ENCODE measurements at regions not wholly inside any gene's neighbourhood (a gene's known extent, or its start where the extent isn't known, plus 50 kb on each side); places are given as distances from the start of the nearest gene placed in this dataset.

DNA sequence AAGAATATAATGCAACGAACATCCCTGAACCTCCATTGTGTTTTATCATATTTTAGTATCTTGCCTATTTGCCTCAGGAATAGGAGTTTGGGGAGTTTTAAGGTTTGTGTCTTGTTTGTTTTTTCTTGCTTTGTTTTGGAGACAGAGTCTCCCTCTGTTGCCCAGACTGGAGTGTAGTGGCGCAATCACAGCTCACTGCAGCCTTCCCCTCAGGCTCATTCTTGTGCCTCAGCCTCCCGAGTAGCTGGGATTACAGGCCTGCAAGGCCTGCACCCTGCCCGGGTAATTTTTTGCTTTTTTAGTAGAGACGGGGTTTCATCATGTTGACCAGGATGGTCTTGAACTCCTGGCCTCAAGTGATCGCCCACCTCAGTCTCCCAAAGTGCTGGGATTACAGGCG lies 63.3 kb upstream of the CARMIL1 start (continued):
- TF ChIP-seq, protein P1, sequence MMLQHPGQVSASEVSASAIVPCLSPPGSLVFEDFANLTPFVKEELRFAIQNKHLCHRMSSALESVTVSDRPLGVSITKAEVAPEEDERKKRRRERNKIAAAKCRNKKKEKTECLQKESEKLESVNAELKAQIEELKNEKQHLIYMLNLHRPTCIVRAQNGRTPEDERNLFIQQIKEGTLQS (CRISPR knock-in tag; conservative IDR thresholded peaks at IDR 0.05), result no peak

DNA sequence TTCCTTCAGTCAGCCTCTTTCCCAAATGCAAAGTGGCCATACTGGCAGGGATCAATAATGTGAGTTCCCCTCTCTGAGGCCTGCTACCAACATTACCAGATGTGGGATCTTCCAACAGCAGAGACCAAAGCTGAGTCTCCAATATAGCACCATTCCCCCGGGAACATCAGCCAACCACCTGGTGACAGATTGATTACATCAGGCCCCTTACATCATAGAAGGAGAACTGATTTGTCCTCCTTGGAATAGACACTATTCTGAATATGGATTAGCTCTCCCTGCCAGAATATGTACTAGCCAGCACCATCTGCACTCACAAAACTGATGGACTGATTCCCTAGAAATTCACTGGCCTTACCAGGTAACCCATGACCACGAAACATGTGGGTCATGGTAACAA lies 61.9 kb upstream of the CARMIL1 start:
- Mint-ChIP-seq H3K4me3 (no peak overlapping the region), H3K9me3 (peaks cover 12% of the 10 kb centered on the region), H3K4me1 (peaks cover 11% of the 10 kb centered on the region), H3K27ac (no peak overlapping the region), H3K27me3 (ENCODE audit: low read depth) (no peaks in the 10 kb centered on the region), H3K36me3 (no peaks in the 10 kb centered on the region)
- ATAC-seq (no peak), DNase-seq (ENCODE audit: low spot score) (no peak)
- ChIA-PET POLR2A (no interaction called here), CTCF (no interaction called here)
- TF ChIP-seq FOXK1 (CRISPR knock-in tag; IDR thresholded peaks at IDR 0.05) (no peak), NR2C2 (CRISPR knock-in tag; IDR thresholded peaks at IDR 0.05) (no peak), ZNF671 (CRISPR knock-in tag; IDR thresholded peaks at IDR 0.05) (no peak), OVOL2 (CRISPR knock-in tag; IDR thresholded peaks at IDR 0.05; ENCODE audit: borderline replicate concordance) (no peak), GABPB1 (CRISPR knock-in tag; IDR thresholded peaks at IDR 0.05) (no peak), NR3C1 (CRISPR knock-in tag; conservative IDR thresholded peaks at IDR 0.05; ENCODE audit: low read depth) (no peak), EMX1 (CRISPR knock-in tag; IDR thresholded peaks at IDR 0.05) (no peak), RELA (CRISPR knock-in tag; IDR thresholded peaks at IDR 0.05; ENCODE audit: borderline replicate concordance) (no peak), HMGA2 (CRISPR knock-in tag; IDR thresholded peaks at IDR 0.05) (no peak)
- TF ChIP-seq, protein P2, sequence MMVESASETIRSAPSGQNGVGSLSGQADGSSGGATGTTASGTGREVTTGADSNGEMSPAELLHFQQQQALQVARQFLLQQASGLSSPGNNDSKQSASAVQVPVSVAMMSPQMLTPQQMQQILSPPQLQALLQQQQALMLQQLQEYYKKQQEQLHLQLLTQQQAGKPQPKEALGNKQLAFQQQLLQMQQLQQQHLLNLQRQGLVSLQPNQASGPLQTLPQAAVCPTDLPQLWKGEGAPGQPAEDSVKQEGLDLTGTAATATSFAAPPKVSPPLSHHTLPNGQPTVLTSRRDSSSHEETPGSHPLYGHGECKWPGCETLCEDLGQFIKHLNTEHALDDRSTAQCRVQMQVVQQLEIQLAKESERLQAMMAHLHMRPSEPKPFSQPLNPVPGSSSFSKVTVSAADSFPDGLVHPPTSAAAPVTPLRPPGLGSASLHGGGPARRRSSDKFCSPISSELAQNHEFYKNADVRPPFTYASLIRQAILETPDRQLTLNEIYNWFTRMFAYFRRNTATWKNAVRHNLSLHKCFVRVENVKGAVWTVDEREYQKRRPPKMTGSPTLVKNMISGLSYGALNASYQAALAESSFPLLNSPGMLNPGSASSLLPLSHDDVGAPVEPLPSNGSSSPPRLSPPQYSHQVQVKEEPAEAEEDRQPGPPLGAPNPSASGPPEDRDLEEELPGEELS (CRISPR knock-in tag; IDR thresholded peaks at IDR 0.05), result no peak
- TF ChIP-seq, protein P3, sequence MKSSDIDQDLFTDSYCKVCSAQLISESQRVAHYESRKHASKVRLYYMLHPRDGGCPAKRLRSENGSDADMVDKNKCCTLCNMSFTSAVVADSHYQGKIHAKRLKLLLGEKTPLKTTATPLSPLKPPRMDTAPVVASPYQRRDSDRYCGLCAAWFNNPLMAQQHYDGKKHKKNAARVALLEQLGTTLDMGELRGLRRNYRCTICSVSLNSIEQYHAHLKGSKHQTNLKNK (CRISPR knock-in tag; IDR thresholded peaks at IDR 0.05), result no peak
- TF ChIP-seq, protein P4, sequence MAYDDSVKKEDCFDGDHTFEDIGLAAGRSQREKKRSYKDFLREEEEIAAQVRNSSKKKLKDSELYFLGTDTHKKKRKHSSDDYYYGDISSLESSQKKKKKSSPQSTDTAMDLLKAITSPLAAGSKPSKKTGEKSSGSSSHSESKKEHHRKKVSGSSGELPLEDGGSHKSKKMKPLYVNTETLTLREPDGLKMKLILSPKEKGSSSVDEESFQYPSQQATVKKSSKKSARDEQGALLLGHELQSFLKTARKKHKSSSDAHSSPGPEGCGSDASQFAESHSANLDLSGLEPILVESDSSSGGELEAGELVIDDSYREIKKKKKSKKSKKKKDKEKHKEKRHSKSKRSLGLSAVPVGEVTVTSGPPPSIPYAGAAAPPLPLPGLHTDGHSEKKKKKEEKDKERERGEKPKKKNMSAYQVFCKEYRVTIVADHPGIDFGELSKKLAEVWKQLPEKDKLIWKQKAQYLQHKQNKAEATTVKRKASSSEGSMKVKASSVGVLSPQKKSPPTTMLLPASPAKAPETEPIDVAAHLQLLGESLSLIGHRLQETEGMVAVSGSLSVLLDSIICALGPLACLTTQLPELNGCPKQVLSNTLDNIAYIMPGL (CRISPR knock-in tag; IDR thresholded peaks at IDR 0.05), result no peak

DNA sequence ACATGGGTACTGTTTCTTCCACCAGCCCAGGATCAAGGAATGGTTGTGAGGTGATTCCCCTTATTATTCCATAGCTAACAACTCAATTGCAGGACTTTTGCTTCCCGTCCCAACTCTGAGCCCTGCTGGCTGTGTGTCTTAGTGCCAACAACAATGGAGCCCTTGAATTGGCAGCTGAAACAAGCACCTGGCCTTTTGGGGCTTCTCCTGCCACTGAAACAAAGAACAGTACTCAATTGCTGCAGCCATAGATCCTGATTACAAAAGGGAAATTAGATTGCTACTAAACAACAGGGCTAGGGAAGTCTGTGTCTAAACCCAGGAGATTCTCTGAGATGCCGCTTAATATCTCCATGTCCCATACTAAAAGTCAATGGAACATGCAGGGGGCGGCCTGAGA lies 61.3 kb upstream of the CARMIL1 start:
- H3K36me3 Mint-ChIP-seq, result no peaks in the 10 kb centered on the region
- no peaks in the 10 kb centered on the region for H3K27me3 Mint-ChIP-seq (ENCODE audit: low read depth)
- ATAC-seq, result no peak
- no peak overlapping the region for H3K27ac Mint-ChIP-seq
- H3K4me3 Mint-ChIP-seq, result no peak overlapping the region
- H3K4me1 Mint-ChIP-seq, result peaks cover 11% of the 10 kb centered on the region
- DNase-seq (ENCODE audit: low spot score), result no peak
- CTCF ChIA-PET, result interaction anchor here (1.2 kb wide), 1 partner anchor 500 kb away, joined by 5 read pairs; no protein-coding TSS in a partner anchor
- POLR2A ChIA-PET, result no interaction called here
- H3K9me3 Mint-ChIP-seq, result peaks cover 8% of the 10 kb centered on the region
- TF ChIP-seq, protein P5, sequence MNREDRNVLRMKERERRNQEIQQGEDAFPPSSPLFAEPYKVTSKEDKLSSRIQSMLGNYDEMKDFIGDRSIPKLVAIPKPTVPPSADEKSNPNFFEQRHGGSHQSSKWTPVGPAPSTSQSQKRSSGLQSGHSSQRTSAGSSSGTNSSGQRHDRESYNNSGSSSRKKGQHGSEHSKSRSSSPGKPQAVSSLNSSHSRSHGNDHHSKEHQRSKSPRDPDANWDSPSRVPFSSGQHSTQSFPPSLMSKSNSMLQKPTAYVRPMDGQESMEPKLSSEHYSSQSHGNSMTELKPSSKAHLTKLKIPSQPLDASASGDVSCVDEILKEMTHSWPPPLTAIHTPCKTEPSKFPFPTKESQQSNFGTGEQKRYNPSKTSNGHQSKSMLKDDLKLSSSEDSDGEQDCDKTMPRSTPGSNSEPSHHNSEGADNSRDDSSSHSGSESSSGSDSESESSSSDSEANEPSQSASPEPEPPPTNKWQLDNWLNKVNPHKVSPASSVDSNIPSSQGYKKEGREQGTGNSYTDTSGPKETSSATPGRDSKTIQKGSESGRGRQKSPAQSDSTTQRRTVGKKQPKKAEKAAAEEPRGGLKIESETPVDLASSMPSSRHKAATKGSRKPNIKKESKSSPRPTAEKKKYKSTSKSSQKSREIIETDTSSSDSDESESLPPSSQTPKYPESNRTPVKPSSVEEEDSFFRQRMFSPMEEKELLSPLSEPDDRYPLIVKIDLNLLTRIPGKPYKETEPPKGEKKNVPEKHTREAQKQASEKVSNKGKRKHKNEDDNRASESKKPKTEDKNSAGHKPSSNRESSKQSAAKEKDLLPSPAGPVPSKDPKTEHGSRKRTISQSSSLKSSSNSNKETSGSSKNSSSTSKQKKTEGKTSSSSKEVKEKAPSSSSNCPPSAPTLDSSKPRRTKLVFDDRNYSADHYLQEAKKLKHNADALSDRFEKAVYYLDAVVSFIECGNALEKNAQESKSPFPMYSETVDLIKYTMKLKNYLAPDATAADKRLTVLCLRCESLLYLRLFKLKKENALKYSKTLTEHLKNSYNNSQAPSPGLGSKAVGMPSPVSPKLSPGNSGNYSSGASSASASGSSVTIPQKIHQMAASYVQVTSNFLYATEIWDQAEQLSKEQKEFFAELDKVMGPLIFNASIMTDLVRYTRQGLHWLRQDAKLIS (CRISPR knock-in tag; IDR thresholded peaks at IDR 0.05; ENCODE audit: borderline replicate concordance), result no peak
- TF ChIP-seq, protein P6, sequence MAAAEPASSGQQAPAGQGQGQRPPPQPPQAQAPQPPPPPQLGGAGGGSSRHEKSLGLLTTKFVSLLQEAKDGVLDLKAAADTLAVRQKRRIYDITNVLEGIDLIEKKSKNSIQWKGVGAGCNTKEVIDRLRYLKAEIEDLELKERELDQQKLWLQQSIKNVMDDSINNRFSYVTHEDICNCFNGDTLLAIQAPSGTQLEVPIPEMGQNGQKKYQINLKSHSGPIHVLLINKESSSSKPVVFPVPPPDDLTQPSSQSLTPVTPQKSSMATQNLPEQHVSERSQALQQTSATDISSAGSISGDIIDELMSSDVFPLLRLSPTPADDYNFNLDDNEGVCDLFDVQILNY (CRISPR knock-in tag; IDR thresholded peaks at IDR 0.05), result no peak
- TF ChIP-seq NFE2L1 (CRISPR knock-in tag; IDR thresholded peaks at IDR 0.05) (no peak), SMAD4 (CRISPR knock-in tag; IDR thresholded peaks at IDR 0.05) (no peak), TCF7 (CRISPR knock-in tag; IDR thresholded peaks at IDR 0.05; ENCODE audit: low read depth) (no peak), TEAD1 (CRISPR knock-in tag; IDR thresholded peaks at IDR 0.05) (no peak), ATF1 (CRISPR knock-in tag; IDR thresholded peaks at IDR 0.05) (no peak), ZNF232 (CRISPR knock-in tag; IDR thresholded peaks at IDR 0.05) (no peak)
- TF ChIP-seq, protein P7, sequence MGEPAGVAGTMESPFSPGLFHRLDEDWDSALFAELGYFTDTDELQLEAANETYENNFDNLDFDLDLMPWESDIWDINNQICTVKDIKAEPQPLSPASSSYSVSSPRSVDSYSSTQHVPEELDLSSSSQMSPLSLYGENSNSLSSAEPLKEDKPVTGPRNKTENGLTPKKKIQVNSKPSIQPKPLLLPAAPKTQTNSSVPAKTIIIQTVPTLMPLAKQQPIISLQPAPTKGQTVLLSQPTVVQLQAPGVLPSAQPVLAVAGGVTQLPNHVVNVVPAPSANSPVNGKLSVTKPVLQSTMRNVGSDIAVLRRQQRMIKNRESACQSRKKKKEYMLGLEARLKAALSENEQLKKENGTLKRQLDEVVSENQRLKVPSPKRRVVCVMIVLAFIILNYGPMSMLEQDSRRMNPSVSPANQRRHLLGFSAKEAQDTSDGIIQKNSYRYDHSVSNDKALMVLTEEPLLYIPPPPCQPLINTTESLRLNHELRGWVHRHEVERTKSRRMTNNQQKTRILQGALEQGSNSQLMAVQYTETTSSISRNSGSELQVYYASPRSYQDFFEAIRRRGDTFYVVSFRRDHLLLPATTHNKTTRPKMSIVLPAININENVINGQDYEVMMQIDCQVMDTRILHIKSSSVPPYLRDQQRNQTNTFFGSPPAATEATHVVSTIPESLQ (CRISPR knock-in tag; IDR thresholded peaks at IDR 0.05), result no peak
- TF ChIP-seq, protein P4 (CRISPR knock-in tag; IDR thresholded peaks at IDR 0.05), result no peak

All from WTC11 (cell line).